Neural crest cell (in vitro differentiated cells): ENCODE measurements at regions not wholly inside any gene's neighbourhood (a gene's known extent, or its start where the extent isn't known, plus 50 kb on each side); places are given as distances from the start of the nearest gene placed in this dataset.

Experiments
- DNase-seq: peaks from one replicate; pipeline ENCODE4 v3.0.0; 2021; ENCODE audit warnings: low read depth, mixed read lengths, low spot score
- H3K27ac Mint-ChIP-seq: one replicate; pipeline ENCODE4 v1.8.0; 2021; ENCODE audit warnings: mild to moderate bottlenecking, mixed read lengths; ENCODE audit not compliant: unreplicated experiment
- H3K27me3 Mint-ChIP-seq: 2 replicates; pipeline ENCODE4 v1.8.0; 2021; ENCODE audit warnings: low read depth, mild to moderate bottlenecking, mixed read lengths
- H3K36me3 Mint-ChIP-seq: 2 replicates; pipeline ENCODE4 v1.8.0; 2021; ENCODE audit warnings: low read depth, mild to moderate bottlenecking, mixed read lengths
- H3K4me1 Mint-ChIP-seq: 2 replicates; pipeline ENCODE4 v1.8.0; 2021; ENCODE audit warnings: mixed read lengths
- H3K4me3 Mint-ChIP-seq: one replicate; pipeline ENCODE4 v1.8.0; 2021; ENCODE audit warnings: mild to moderate bottlenecking, mixed read lengths
- H3K9me3 Mint-ChIP-seq: 2 replicates; pipeline ENCODE4 v1.8.0; 2021; ENCODE audit warnings: mixed read lengths
- CTCF ChIP-seq: fragments of 200-600 bp; sonication (generic); conservative IDR thresholded peaks from 2 replicates; pipeline ENCODE4 v1.5.0; 2021; ENCODE audit warnings: antibody characterized with exemption, mild to moderate bottlenecking

- no peak for TF ChIP-seq CTCF
- Mint-ChIP-seq H3K9me3 (peaks cover 7% of the 10 kb centered on the region), H3K27me3 (no peaks in the 10 kb centered on the region), H3K4me1 (peaks cover 5% of the 10 kb centered on the region), H3K27ac (no peak overlapping the region), H3K4me3 (no peak overlapping the region), H3K36me3 (no peaks in the 10 kb centered on the region)
- no peak for DNase-seq
Observed at GRCh38 chr7:46129831-46130230, 208.8 kb upstream of the IGFBP3 start.

GRCh38 chr7:46127814-46128213, 206.7 kb upstream of the IGFBP3 start:
- H3K36me3 Mint-ChIP-seq, result no peaks in the 10 kb centered on the region
- H3K4me3 Mint-ChIP-seq, result no peak overlapping the region
- TF ChIP-seq CTCF, result no peak
- no peaks in the 10 kb centered on the region for H3K27me3 Mint-ChIP-seq
- peaks cover 2% of the 10 kb centered on the region for H3K9me3 Mint-ChIP-seq
- peaks cover 5% of the 10 kb centered on the region for H3K4me1 Mint-ChIP-seq
- H3K27ac Mint-ChIP-seq, result no peak overlapping the region
- DNase-seq, result no peak

GRCh38 chr7:46126675-46127300, 205.7 kb upstream of the IGFBP3 start:
- Mint-ChIP-seq H3K27me3 (no peaks in the 10 kb centered on the region), H3K27ac (no peak overlapping the region), H3K4me3 (no peak overlapping the region), H3K36me3 (no peaks in the 10 kb centered on the region), H3K9me3 (peaks cover 2% of the 10 kb centered on the region), H3K4me1 (no peaks in the 10 kb centered on the region)
- TF ChIP-seq CTCF, result no peak
- no peak for DNase-seq

GRCh38 chr7:46123756-46124343, 202.8 kb upstream of the IGFBP3 start:
- Mint-ChIP-seq H3K27ac (no peak overlapping the region), H3K27me3 (no peaks in the 10 kb centered on the region), H3K36me3 (no peaks in the 10 kb centered on the region), H3K9me3 (no peaks in the 10 kb centered on the region), H3K4me3 (no peak overlapping the region), H3K4me1 (no peaks in the 10 kb centered on the region)
- TF ChIP-seq CTCF, result no peak
- DNase-seq, result no peak

- H3K4me3 Mint-ChIP-seq, result no peak overlapping the region
- no peak overlapping the region for H3K27ac Mint-ChIP-seq
- DNase-seq, result no peak
- no peaks in the 10 kb centered on the region for H3K4me1 Mint-ChIP-seq
- H3K27me3 Mint-ChIP-seq, result no peaks in the 10 kb centered on the region
- no peak for TF ChIP-seq CTCF
- H3K36me3 Mint-ChIP-seq, result no peaks in the 10 kb centered on the region
- H3K9me3 Mint-ChIP-seq, result no peaks in the 10 kb centered on the region
Observed at GRCh38 chr7:46115410-46115809, 194.3 kb upstream of the IGFBP3 start.
